ENCODE measurements at regions not wholly inside any gene's neighbourhood (a gene's known extent, or its start where the extent isn't known, plus 50 kb on each side); places are given as distances from the start of the nearest gene placed in this dataset.

- H3K27ac ChIP-seq: no peak overlapping the region
- no peak for DNase-seq
- H3K4me3 ChIP-seq: no peak overlapping the region
- TF ChIP-seq CTCF (IDR thresholded peaks at IDR 0.05 in 8 of 11, conservative IDR thresholded peaks at IDR 0.05 in 3 of 11) (no peak), POLR2A (IDR thresholded peaks at IDR 0.05) (no peak), POLR2AphosphoS5 (IDR thresholded peaks at IDR 0.05) (no peak)
- H3K9me3 ChIP-seq: no peaks in the 10 kb centered on the region
- 86 to 96% (median 86%) methylated on average over 2 of the region's 2 CpGs for WGBS, 5 donors
- H3K4me1 ChIP-seq: no peaks in the 10 kb centered on the region
- H3K36me3 ChIP-seq: no peaks in the 10 kb centered on the region
- intact Hi-C loops (cut with DNase I; ENCODE audit: low total_unique reads): no loop called here
- no peaks in the 10 kb centered on the region for H3K27me3 ChIP-seq (replicated peaks in 1 of 7)
Observed at GRCh38 chr4:108454227-108454626, 166.1 kb upstream of the RPL34 start.

DNA sequence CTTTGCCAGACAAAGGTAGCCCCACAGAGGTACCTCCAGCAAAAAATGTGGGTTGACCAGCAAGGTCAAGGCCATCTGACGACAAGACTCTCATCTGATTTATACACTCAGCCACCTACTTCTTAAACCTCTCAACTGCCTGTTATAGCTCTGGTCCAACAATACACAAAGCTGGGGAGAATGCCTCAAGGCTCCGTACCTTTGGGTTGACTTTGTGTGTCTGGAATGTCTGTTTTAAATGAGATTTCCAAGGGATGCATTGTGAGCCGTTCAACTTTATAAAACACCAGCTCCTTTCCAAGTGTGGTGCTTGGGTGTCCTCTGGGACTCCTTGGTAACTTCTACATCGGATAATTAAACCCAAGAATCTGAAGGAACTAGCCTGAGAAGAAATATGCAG, 167.0 kb upstream of the RPL34 start:
- no peaks in the 10 kb centered on the region for H3K9me3 ChIP-seq
- no peak overlapping the region for H3K27ac ChIP-seq
- H3K27me3 ChIP-seq (replicated peaks in 1 of 7): no peaks in the 10 kb centered on the region
- no peak for DNase-seq
- 65 to 90% (median 76%) methylated on average over 4 of the region's 4 CpGs for WGBS, 5 donors
- H3K36me3 ChIP-seq: no peaks in the 10 kb centered on the region
- H3K4me3 ChIP-seq: no peak overlapping the region
- TF ChIP-seq POLR2A (IDR thresholded peaks at IDR 0.05) (no peak), POLR2AphosphoS5 (IDR thresholded peaks at IDR 0.05) (no peak), CTCF (IDR thresholded peaks at IDR 0.05 in 8 of 11, conservative IDR thresholded peaks at IDR 0.05 in 3 of 11) (no peak)
- no peaks in the 10 kb centered on the region for H3K4me1 ChIP-seq
- intact Hi-C loops (cut with DNase I; ENCODE audit: low total_unique reads): no loop called here

DNA sequence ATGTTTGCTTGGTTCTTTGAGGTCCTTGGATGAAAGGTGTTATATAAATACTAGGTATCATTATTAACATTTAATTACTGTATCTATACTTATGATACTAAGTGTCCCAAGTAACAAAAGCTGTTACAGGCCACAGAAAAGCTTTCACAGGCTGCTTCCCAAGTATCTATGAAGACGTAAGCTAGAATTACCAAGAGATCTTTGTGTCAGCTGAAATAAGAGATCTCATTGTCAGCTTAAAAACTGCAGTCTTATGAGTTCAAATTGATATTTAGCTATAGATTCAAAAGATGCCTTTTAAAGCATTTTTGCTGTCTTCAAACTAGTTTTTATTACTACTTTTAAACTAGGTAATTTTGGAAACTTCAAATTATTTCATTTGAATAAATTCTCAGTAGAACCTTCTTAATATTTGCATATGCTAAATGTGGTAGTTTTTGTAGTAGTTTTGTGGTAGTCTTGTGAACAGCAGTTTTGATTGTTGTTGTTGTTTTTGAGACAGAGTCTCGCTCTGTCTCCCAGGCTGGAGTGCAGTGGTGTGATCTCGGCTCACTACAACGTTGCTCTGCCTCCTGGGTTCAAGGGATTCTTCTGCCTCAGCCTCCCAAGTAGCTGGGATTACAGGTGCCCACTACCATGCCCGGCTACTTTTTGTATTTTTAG, 170.0 kb upstream of the RPL34 start:
- no peak for DNase-seq
- no peak for TF ChIP-seq CTCF (IDR thresholded peaks at IDR 0.05 in 8 of 11, conservative IDR thresholded peaks at IDR 0.05 in 3 of 11)
- TF ChIP-seq POLR2AphosphoS5 (IDR thresholded peaks at IDR 0.05): no peak
- TF ChIP-seq POLR2A (IDR thresholded peaks at IDR 0.05): no peak
- intact Hi-C loops (cut with DNase I; ENCODE audit: low total_unique reads): no loop called here
- H3K36me3 ChIP-seq: no peaks in the 10 kb centered on the region
- H3K9me3 ChIP-seq: no peaks in the 10 kb centered on the region
- H3K27ac ChIP-seq: no peak overlapping the region
- H3K4me1 ChIP-seq: no peaks in the 10 kb centered on the region
- 77 to 96% (median 83%) methylated on average over 5 of the region's 5 CpGs for WGBS, 5 donors
- no peaks in the 10 kb centered on the region for H3K27me3 ChIP-seq (replicated peaks in 1 of 7)
- H3K4me3 ChIP-seq: no peak overlapping the region

GRCh38 chr4:108449129-108449528, 171.2 kb upstream of the RPL34 start:
- intact Hi-C loops (cut with DNase I; ENCODE audit: low total_unique reads): no loop called here
- H3K27ac ChIP-seq: no peak overlapping the region

More at GRCh38 chr4:108449129-108449528, 171.2 kb upstream of the RPL34 start:
- H3K36me3 ChIP-seq: no peaks in the 10 kb centered on the region
- H3K4me1 ChIP-seq: no peaks in the 10 kb centered on the region
- H3K27me3 ChIP-seq (replicated peaks in 1 of 7): no peaks in the 10 kb centered on the region
- no peak overlapping the region for H3K4me3 ChIP-seq
- WGBS, 5 donors: 71 to 100% (median 82%) methylated on average over 1 of the region's 1 CpG
- TF ChIP-seq CTCF (IDR thresholded peaks at IDR 0.05 in 8 of 11, conservative IDR thresholded peaks at IDR 0.05 in 3 of 11) (no peak), POLR2A (IDR thresholded peaks at IDR 0.05) (no peak), POLR2AphosphoS5 (IDR thresholded peaks at IDR 0.05) (no peak)
- H3K9me3 ChIP-seq: no peaks in the 10 kb centered on the region
- DNase-seq: no peak
